ENCODE measurements at regions not wholly inside any gene's neighbourhood (a gene's known extent, or its start where the extent isn't known, plus 50 kb on each side); places are given as distances from the start of the nearest gene placed in this dataset.

DNA sequence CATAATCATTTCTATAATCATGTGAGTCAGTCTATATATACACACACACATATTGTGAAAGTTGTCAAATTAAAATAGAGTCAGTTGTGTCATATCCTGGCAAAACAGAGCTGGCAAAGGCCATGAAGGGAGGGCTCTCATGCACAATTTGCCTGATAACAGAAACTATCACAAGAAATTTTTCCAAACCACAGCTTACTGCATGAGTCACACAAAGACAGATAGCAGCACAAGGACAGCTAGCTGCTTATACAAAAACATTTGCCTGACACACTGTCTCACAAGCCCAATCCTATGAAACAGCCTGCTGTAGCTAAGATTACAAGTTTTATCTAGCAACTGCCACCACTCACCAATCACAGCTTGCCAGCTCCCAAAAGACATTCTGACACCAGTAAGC, 848.5 kb upstream of the MAN1A1 start:
- dilution Hi-C loops (cut with HindIII; ENCODE audit: low sequenced_read_pairs, unreplicated experiment) (no loop called here), in situ Hi-C loops (cut with MboI; ENCODE audit: low sequenced_read_pairs) (no loop called here), intact Hi-C loops (cut with micrococcal nuclease) (no loop called here)
- Histone ChIP-seq H2AK5ac (ENCODE audit: low read depth, low read length) (no peak overlapping the region), H4K8ac (ENCODE audit: low read depth in 2 of 2, low read length in 2 of 2) (no peak overlapping the region), H4K20me1 (ENCODE audit: insufficient read depth, low read length) (no peaks in the 10 kb centered on the region), H3K56ac (ENCODE audit: extremely low read depth, insufficient read depth, low read length) (no peak overlapping the region), H3K27me3 (ENCODE audit: control insufficient read depth, insufficient read depth, low read length) (no peaks in the 10 kb centered on the region), H2AK9ac (replicated peaks; ENCODE audit: low read depth, low read length, poor library complexity) (no peak overlapping the region), H2BK20ac (ENCODE audit: low read depth, low read length) (no peak overlapping the region), H4K91ac (ENCODE audit: insufficient read depth, low read depth, low read length) (no peak overlapping the region), H2AFZ (replicated peaks; ENCODE audit: low read length, poor library complexity) (no peak overlapping the region), H3K9ac (ENCODE audit: low read depth, low read length) (no peak overlapping the region), H3K27ac (ENCODE audit: insufficient read depth, low read length) (no peak overlapping the region), H3K9me1 (ENCODE audit: insufficient read depth, low read length) (no peaks in the 10 kb centered on the region), H3K18ac (ENCODE audit: low read depth, low read length) (no peak overlapping the region), H3K36me3 (ENCODE audit: control insufficient read depth, insufficient read depth, low read length) (no peaks in the 10 kb centered on the region), H3K9me3 (ENCODE audit: control insufficient read depth, insufficient read depth, low read length) (peaks cover 2% of the 10 kb centered on the region; the same call in 1 of the 2 replicates), H3K79me1 (ENCODE audit: low read depth in 1 of 2, low read length in 2 of 2) (no peaks in the 10 kb centered on the region), H3K4me3 (ENCODE audit: insufficient read depth, low read depth, low read length) (no peak overlapping the region), H3K4me1 (ENCODE audit: control insufficient read depth, insufficient read depth, low read length) (no peaks in the 10 kb centered on the region), H3K4me2 (ENCODE audit: low read depth, low read length) (no peak overlapping the region), H3K23ac (ENCODE audit: low read depth, low read length) (no peak overlapping the region), H3K14ac (replicated peaks; ENCODE audit: low read depth, low read length) (no peak overlapping the region), H2BK120ac (ENCODE audit: low read depth, low read length) (no peak overlapping the region), H4K5ac (ENCODE audit: low read depth, low read length) (no peak overlapping the region), H3K4ac (ENCODE audit: low read depth, low read length) (no peak overlapping the region), H2BK5ac (ENCODE audit: low read depth, low read length, poor library complexity, severe bottlenecking) (no peak overlapping the region), H2BK15ac (ENCODE audit: low read depth, low read length) (no peak overlapping the region)
- no peak for ATAC-seq (ENCODE audit: low read depth)
- ChIA-PET POLR2A (ENCODE audit: unreplicated experiment) (no interaction called here), CTCF (no interaction called here)
- no peak for DNase-seq
- BruUV-seq (replicated peaks): no TSS peak
- no peak for TF ChIP-seq NFE2L2 (IDR thresholded peaks at IDR 0.05; ENCODE audit: low read depth, low read length)
- TF ChIP-seq FOS (IDR thresholded peaks at IDR 0.05; ENCODE audit: low read depth, low read length): no peak
- TF ChIP-seq CHD1 (IDR thresholded peaks at IDR 0.05; ENCODE audit: low read depth, low read length): no peak
- no peak for TF ChIP-seq SMC3 (IDR thresholded peaks at IDR 0.05; ENCODE audit: low read depth, low read length)
- TF ChIP-seq ELK1 (IDR thresholded peaks at IDR 0.05; ENCODE audit: borderline replicate concordance, low read depth, low read length): no peak
- TF ChIP-seq POLR2A (IDR thresholded peaks at IDR 0.05; ENCODE audit: low read depth, low read length): no peak
- no peak for TF ChIP-seq MAFK (IDR thresholded peaks at IDR 0.05; ENCODE audit: low read depth, low read length)
- no peak for TF ChIP-seq CEBPB (IDR thresholded peaks at IDR 0.05; ENCODE audit: low read depth, low read length)
- TF ChIP-seq, protein P1, sequence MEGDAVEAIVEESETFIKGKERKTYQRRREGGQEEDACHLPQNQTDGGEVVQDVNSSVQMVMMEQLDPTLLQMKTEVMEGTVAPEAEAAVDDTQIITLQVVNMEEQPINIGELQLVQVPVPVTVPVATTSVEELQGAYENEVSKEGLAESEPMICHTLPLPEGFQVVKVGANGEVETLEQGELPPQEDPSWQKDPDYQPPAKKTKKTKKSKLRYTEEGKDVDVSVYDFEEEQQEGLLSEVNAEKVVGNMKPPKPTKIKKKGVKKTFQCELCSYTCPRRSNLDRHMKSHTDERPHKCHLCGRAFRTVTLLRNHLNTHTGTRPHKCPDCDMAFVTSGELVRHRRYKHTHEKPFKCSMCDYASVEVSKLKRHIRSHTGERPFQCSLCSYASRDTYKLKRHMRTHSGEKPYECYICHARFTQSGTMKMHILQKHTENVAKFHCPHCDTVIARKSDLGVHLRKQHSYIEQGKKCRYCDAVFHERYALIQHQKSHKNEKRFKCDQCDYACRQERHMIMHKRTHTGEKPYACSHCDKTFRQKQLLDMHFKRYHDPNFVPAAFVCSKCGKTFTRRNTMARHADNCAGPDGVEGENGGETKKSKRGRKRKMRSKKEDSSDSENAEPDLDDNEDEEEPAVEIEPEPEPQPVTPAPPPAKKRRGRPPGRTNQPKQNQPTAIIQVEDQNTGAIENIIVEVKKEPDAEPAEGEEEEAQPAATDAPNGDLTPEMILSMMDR (conservative IDR thresholded peaks at IDR 0.05; ENCODE audit: low read depth, low read length): no peak
- no peak for TF ChIP-seq MAZ (IDR thresholded peaks at IDR 0.05; ENCODE audit: borderline replicate concordance, low read depth, low read length)
- TF ChIP-seq RAD21 (IDR thresholded peaks at IDR 0.05; ENCODE audit: low read length): no peak
- TF ChIP-seq RFX5 (IDR thresholded peaks at IDR 0.05; ENCODE audit: low read depth, low read length): no peak
- no peak for TF ChIP-seq MXI1 (IDR thresholded peaks at IDR 0.05; ENCODE audit: borderline replicate concordance, low read depth, low read length)
- TF ChIP-seq, protein P2, sequence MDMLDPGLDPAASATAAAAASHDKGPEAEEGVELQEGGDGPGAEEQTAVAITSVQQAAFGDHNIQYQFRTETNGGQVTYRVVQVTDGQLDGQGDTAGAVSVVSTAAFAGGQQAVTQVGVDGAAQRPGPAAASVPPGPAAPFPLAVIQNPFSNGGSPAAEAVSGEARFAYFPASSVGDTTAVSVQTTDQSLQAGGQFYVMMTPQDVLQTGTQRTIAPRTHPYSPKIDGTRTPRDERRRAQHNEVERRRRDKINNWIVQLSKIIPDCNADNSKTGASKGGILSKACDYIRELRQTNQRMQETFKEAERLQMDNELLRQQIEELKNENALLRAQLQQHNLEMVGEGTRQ (IDR thresholded peaks at IDR 0.05; ENCODE audit: low read depth, low read length): no peak
- TF ChIP-seq RCOR1 (IDR thresholded peaks at IDR 0.05; ENCODE audit: insufficient replicate concordance, low read length): no peak
- no peak for TF ChIP-seq BHLHE40 (IDR thresholded peaks at IDR 0.05; ENCODE audit: low read depth, low read length)

Measured in IMR-90 (cell line).